H1 (cell line): ENCODE measurements at regions not wholly inside any gene's neighbourhood (a gene's known extent, or its start where the extent isn't known, plus 50 kb on each side); places are given as distances from the start of the nearest gene placed in this dataset.

Source experiments
- CREB1 ChIP-seq: IDR thresholded peaks from 2 replicates; pipeline ENCODE4 v1.6.1; 2012; ENCODE audit warnings: inconsistent platforms
- CTCF ChIP-seq, 3 experiments: IDR thresholded peaks; 1 replicate in 2 of 3; 2 replicates in 1 of 3; pipeline versions ENCODE4 v1.5.1 to v1.6.1; 2011; ENCODE audit warnings: low read length in 3 of 3, mild to moderate bottlenecking in 3 of 3, inconsistent platforms in 2 of 3, low read depth in 1 of 3, moderate library complexity in 1 of 3; ENCODE audit not compliant: insufficient read depth in 1 of 3; ENCODE audit errors: control extremely low read depth in 1 of 3
- MAX ChIP-seq: IDR thresholded peaks from 2 replicates; pipeline ENCODE4 v1.6.1; 2012; ENCODE audit warnings: inconsistent platforms
- POLR2A ChIP-seq, 2 experiments: IDR thresholded peaks; 1 replicate in 1 of 2; 2 replicates in 1 of 2; pipeline ENCODE4 v1.6.1; 2011; ENCODE audit warnings: low read depth in 2 of 2, low read length in 2 of 2, mild to moderate bottlenecking in 2 of 2; ENCODE audit errors: control extremely low read depth in 1 of 2
- POLR2AphosphoS5 ChIP-seq: IDR thresholded peaks from 2 replicates; pipeline ENCODE4 v1.6.1; 2011; ENCODE audit warnings: low read depth, low read length
- RAD21 ChIP-seq, 2 experiments: IDR thresholded peaks in 1 of 2; conservative IDR thresholded peaks in 1 of 2; 2 replicates each; pipeline ENCODE4 v1.6.1; 2011; ENCODE audit warnings: low read depth in 2 of 2, low read length in 2 of 2, improper control_type of control experiment in 1 of 2, inconsistent platforms in 1 of 2, mild to moderate bottlenecking in 1 of 2, moderate library complexity in 1 of 2
- TCF12 ChIP-seq: IDR thresholded peaks from 2 replicates; pipeline ENCODE4 v1.6.1; 2011; ENCODE audit warnings: low read depth, mild to moderate bottlenecking, low read length

- TF ChIP-seq CTCF (IDR thresholded peaks at IDR 0.05; ENCODE audit: control extremely low read depth in 1 of 3, insufficient read depth in 1 of 3, low read depth in 1 of 3, low read length in 3 of 3), result no peak
- TF ChIP-seq POLR2A (IDR thresholded peaks at IDR 0.05; ENCODE audit: control extremely low read depth in 1 of 2, low read depth in 2 of 2, low read length in 2 of 2), result no peak
- no peak for TF ChIP-seq TCF12
- TF ChIP-seq CREB1, result no peak
- no peak for TF ChIP-seq RAD21 (IDR thresholded peaks at IDR 0.05 in 1 of 2, conservative IDR thresholded peaks at IDR 0.05 in 1 of 2; ENCODE audit: low read depth in 2 of 2, low read length in 2 of 2)
- no peak for TF ChIP-seq MAX
- no peak for TF ChIP-seq POLR2AphosphoS5
These were observed 57.8 kb upstream of the HS6ST1 start for GRCh38 chr2:128376241-128377041.
